Hepatocyte (in vitro differentiated cells): ENCODE measurements at regions not wholly inside any gene's neighbourhood (a gene's known extent, or its start where the extent isn't known, plus 50 kb on each side); places are given as distances from the start of the nearest gene placed in this dataset.

Source experiments
- DNase-seq: peaks from one replicate; pipeline ENCODE4 v3.0.0-alpha.2; 2016; ENCODE audit warnings: low spot score
- H2AFZ ChIP-seq: fragments of 200-600 bp; sonication (generic); 2 replicates; pipeline ENCODE4 v1.6.0; 2016; ENCODE audit warnings: antibody characterized with exemption, mild to moderate bottlenecking
- H3K27ac ChIP-seq: fragments of 200-600 bp; sonication (generic); 2 replicates; pipeline ENCODE4 v1.5.1; 2016; ENCODE audit warnings: mild to moderate bottlenecking
- H3K27me3 ChIP-seq: fragments of 200-600 bp; sonication (generic); 2 replicates; pipeline ENCODE4 v1.6.1; 2016
- H3K36me3 ChIP-seq: fragments of 200-600 bp; sonication (generic); replicated peaks from 2 replicates; pipeline ENCODE4 v1.5.1; 2016; ENCODE audit warnings: low read depth; ENCODE audit not compliant: insufficient read depth
- H3K4me1 ChIP-seq: fragments of 200-600 bp; sonication (generic); 2 replicates; pipeline ENCODE4 v1.5.1; 2016; ENCODE audit warnings: mild to moderate bottlenecking, moderate library complexity; ENCODE audit not compliant: insufficient read depth
- H3K4me2 ChIP-seq: fragments of 200-600 bp; sonication (generic); 2 replicates; pipeline ENCODE4 v1.6.0; 2016
- H3K4me3 ChIP-seq: fragments of 200-600 bp; sonication (generic); 2 replicates; pipeline ENCODE4 v1.5.1; 2016; ENCODE audit warnings: mild to moderate bottlenecking
- H3K79me2 ChIP-seq: fragments of 200-600 bp; sonication (generic); 2 replicates; pipeline ENCODE4 v1.6.0; 2017; ENCODE audit warnings: mild to moderate bottlenecking
- H3K9me2 ChIP-seq: fragments of 200-600 bp; sonication (generic); replicated peaks from 2 replicates; pipeline ENCODE4 v1.6.0; 2017; ENCODE audit warnings: mild to moderate bottlenecking; ENCODE audit not compliant: insufficient read depth
- H3K9me3 ChIP-seq: fragments of 200-600 bp; sonication (generic); 2 replicates; pipeline ENCODE4 v1.5.1; 2016; ENCODE audit warnings: low read depth, mild to moderate bottlenecking
- H4K20me1 ChIP-seq: fragments of 200-600 bp; sonication (generic); 2 replicates; pipeline ENCODE4 v1.6.0; 2016; ENCODE audit warnings: mild to moderate bottlenecking; ENCODE audit not compliant: insufficient read depth, poor library complexity, severe bottlenecking
- EZH2 ChIP-seq: fragments of 200-600 bp; sonication (generic); IDR thresholded peaks from 2 replicates; pipeline ENCODE4 v1.6.1; 2016; ENCODE audit warnings: antibody characterized with exemption, mild to moderate bottlenecking, borderline replicate concordance
- EZH2phosphoT487 ChIP-seq: fragments of 200-600 bp; sonication (generic); IDR thresholded peaks from one replicate; pipeline ENCODE4 v1.6.1; 2018; ENCODE audit warnings: antibody characterized with exemption, mild to moderate bottlenecking, low read depth, moderate library complexity; ENCODE audit not compliant: unreplicated experiment, severe bottlenecking
- WGBS: methylation state at CpG from one replicate; pipeline ENCODE4 v1.1.6; 2016; ENCODE audit warnings: low lambda C conversion rate; ENCODE audit errors: missing lambda C conversion rate; 5-methylcytosine and 5-hydroxymethylcytosine counted together
- TF ChIP-seq, protein P1 (sequence below): fragments of 200-600 bp; sonication (generic); IDR thresholded peaks from 2 replicates; pipeline ENCODE4 v1.5.1; 2016; ENCODE audit warnings: antibody characterized with exemption, mild to moderate bottlenecking; ENCODE audit not compliant: poor library complexity

DNA sequence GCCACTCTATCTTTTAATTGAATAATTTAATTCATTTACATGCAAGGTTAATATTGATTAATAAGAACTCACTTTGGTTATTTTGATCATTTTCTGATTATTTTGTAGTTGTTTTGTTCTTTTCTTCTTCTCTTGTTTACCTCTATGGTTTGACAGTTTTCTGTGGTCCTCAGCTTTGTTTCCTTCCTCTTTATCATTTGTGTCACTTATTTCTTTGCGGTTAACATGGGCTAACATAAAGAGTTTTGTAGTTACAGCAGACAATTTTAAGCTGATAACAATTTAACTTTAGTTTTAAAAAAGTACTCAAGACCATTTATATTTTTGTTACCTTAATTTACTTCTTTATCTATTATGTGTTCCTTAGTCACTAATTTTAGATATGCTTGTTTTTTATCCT lies 1032.8 kb upstream of the RAG2 start:
- Histone ChIP-seq H3K9me2 (no peaks in the 10 kb centered on the region), H3K9me3 (no peaks in the 10 kb centered on the region), H3K4me1 (no peaks in the 10 kb centered on the region), H2AFZ (no peak overlapping the region), H3K27me3 (no peaks in the 10 kb centered on the region), H3K36me3 (no peaks in the 10 kb centered on the region), H3K27ac (no peak overlapping the region), H4K20me1 (no peaks in the 10 kb centered on the region), H3K4me3 (no peak overlapping the region), H3K4me2 (no peak overlapping the region), H3K79me2 (no peaks in the 10 kb centered on the region)
- WGBS: 95% methylated on average over 1 of the region's 1 CpG
- TF ChIP-seq EZH2phosphoT487: no peak
- TF ChIP-seq EZH2: no peak
- TF ChIP-seq, protein P1, sequence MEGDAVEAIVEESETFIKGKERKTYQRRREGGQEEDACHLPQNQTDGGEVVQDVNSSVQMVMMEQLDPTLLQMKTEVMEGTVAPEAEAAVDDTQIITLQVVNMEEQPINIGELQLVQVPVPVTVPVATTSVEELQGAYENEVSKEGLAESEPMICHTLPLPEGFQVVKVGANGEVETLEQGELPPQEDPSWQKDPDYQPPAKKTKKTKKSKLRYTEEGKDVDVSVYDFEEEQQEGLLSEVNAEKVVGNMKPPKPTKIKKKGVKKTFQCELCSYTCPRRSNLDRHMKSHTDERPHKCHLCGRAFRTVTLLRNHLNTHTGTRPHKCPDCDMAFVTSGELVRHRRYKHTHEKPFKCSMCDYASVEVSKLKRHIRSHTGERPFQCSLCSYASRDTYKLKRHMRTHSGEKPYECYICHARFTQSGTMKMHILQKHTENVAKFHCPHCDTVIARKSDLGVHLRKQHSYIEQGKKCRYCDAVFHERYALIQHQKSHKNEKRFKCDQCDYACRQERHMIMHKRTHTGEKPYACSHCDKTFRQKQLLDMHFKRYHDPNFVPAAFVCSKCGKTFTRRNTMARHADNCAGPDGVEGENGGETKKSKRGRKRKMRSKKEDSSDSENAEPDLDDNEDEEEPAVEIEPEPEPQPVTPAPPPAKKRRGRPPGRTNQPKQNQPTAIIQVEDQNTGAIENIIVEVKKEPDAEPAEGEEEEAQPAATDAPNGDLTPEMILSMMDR: no peak
- DNase-seq: no peak

DNA sequence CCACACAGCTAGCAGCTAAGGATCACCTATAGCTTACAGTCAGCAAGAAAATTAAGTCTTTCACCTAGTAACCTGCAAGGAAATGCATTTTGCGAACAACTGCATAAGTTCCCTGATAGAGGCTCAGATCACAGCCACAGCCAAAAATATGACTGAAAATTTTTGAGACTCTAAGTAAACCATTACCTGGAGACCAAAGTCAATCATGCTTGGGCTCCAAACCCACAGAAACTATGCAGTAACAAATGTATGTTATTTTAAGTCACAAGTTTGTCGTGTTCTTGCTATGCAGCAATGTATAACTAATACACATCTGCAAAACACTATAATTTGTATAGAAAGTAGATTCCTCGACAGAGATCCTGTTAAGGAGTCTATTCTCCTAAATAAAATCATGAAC lies 1025.7 kb upstream of the RAG2 start:
- H3K4me3 ChIP-seq: no peak overlapping the region
- H4K20me1 ChIP-seq: no peaks in the 10 kb centered on the region
- TF ChIP-seq EZH2: no peak
- TF ChIP-seq, protein P1: no peak
- TF ChIP-seq EZH2phosphoT487: no peak
- H3K4me1 ChIP-seq: no peaks in the 10 kb centered on the region
- no peak overlapping the region for H2AFZ ChIP-seq
- no peak overlapping the region for H3K4me2 ChIP-seq
- H3K27ac ChIP-seq: no peak overlapping the region
- no peaks in the 10 kb centered on the region for H3K27me3 ChIP-seq
- WGBS: 79% methylated on average over 3 of the region's 3 CpGs
- H3K79me2 ChIP-seq: no peaks in the 10 kb centered on the region
- H3K9me2 ChIP-seq: no peaks in the 10 kb centered on the region
- no peaks in the 10 kb centered on the region for H3K36me3 ChIP-seq
- no peak for DNase-seq
- H3K9me3 ChIP-seq: no peaks in the 10 kb centered on the region

DNA sequence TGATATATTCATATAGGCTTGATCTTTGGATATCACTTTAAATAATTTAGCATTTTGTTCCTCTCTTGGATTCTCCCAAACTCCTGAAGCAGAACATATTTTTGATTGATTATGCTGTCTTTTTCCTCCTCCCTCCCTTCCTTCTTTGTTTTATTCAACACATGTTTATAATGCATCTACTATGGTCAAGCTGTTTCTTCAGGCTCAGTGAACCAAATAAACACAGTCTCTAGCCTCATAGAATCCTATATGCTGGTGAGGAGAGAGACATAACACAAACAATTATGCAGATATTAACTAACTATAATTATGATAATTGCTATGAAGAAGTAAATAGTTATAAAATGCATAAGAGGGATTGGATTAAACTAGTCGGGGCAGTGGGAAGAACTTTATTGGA lies 1023.6 kb upstream of the RAG2 start:
- no peak overlapping the region for H3K4me3 ChIP-seq
- 59% methylated on average over 1 of the region's 1 CpG for WGBS
- H3K9me2 ChIP-seq: no peaks in the 10 kb centered on the region
- no peak overlapping the region for H3K4me2 ChIP-seq
- H3K9me3 ChIP-seq: no peaks in the 10 kb centered on the region
- H3K27ac ChIP-seq: no peak overlapping the region
- H3K4me1 ChIP-seq: no peaks in the 10 kb centered on the region
- H3K36me3 ChIP-seq: no peaks in the 10 kb centered on the region
- DNase-seq: no peak
- no peaks in the 10 kb centered on the region for H4K20me1 ChIP-seq
- H3K79me2 ChIP-seq: no peaks in the 10 kb centered on the region
- TF ChIP-seq EZH2: no peak
- TF ChIP-seq EZH2phosphoT487: no peak
- TF ChIP-seq, protein P1: no peak
- no peaks in the 10 kb centered on the region for H3K27me3 ChIP-seq
- no peak overlapping the region for H2AFZ ChIP-seq

DNA sequence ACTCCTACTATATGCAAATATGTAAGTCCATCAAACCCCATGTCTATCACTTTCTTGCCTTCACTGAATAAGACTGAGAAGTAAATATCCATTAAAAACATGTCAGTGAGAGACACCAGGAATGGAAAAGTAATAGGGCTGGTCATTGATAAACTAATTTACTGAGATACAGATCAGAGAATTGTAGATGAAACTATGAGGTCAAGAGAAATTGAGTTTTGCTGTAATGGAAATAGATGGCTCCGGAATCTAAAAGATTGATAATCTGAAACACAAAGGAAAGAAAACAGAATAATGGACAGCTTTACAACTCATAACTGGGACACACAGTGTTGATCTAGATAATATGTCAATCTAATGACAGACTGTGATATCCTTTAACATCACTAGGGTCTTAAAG lies 1018.3 kb upstream of the RAG2 start:
- 92% methylated on average over 1 of the region's 1 CpG for WGBS

More for the DNA sequence above, 1018.3 kb upstream of the RAG2 start:
- Histone ChIP-seq H3K79me2 (no peaks in the 10 kb centered on the region), H3K27me3 (no peaks in the 10 kb centered on the region), H4K20me1 (no peaks in the 10 kb centered on the region), H2AFZ (no peak overlapping the region), H3K9me3 (no peaks in the 10 kb centered on the region), H3K9me2 (no peaks in the 10 kb centered on the region), H3K27ac (no peak overlapping the region), H3K36me3 (no peaks in the 10 kb centered on the region), H3K4me2 (no peak overlapping the region), H3K4me1 (no peaks in the 10 kb centered on the region), H3K4me3 (no peak overlapping the region)
- no peak for DNase-seq
- TF ChIP-seq EZH2phosphoT487 (no peak), EZH2 (no peak)
- TF ChIP-seq, protein P1: no peak
